Keratinocyte (primary cell): ENCODE measurements at regions not wholly inside any gene's neighbourhood (a gene's known extent, or its start where the extent isn't known, plus 50 kb on each side); places are given as distances from the start of the nearest gene placed in this dataset.

ENCODE experiments used
- DNase-seq: peaks from one replicate; pipeline ENCODE4 v3.0.0-alpha.2; 2011; ENCODE audit warnings: low read depth, missing footprints, low spot score
- FAIRE-seq: peaks from 2 replicates; lab custom pipeline; 2011; peaks lifted over from hg19 to GRCh38; lab: Jason Lieb, UNC
- H2AFZ ChIP-seq: 2 replicates; pipeline ENCODE4 v1.6.0; 2012; ENCODE audit warnings: low read length, control low read depth, inconsistent platforms; ENCODE audit not compliant: control insufficient read depth
- H3K27ac ChIP-seq: 2 replicates; pipeline ENCODE4 v1.5.1; 2011; ENCODE audit warnings: low read length; ENCODE audit not compliant: control insufficient read depth, insufficient read depth
- H3K27me3 ChIP-seq: 3 replicates; pipeline ENCODE4 v1.6.0; 2011; ENCODE audit warnings: low read length; ENCODE audit not compliant: control insufficient read depth, insufficient read depth; ENCODE audit errors: extremely low read depth
- H3K36me3 ChIP-seq, 2 experiments: 2 replicates in 1 of 2; 3 replicates in 1 of 2; pipeline ENCODE4 v1.5.1; 2011; ENCODE audit warnings: low read length in 2 of 2, mild to moderate bottlenecking in 1 of 2; ENCODE audit not compliant: control insufficient read depth in 2 of 2, insufficient read depth in 2 of 2; ENCODE audit errors: extremely low read depth in 1 of 2
- H3K4me1 ChIP-seq: 3 replicates; pipeline ENCODE4 v1.5.1; 2011; ENCODE audit warnings: low read length; ENCODE audit not compliant: control insufficient read depth, insufficient read depth; ENCODE audit errors: extremely low read depth
- H3K4me2 ChIP-seq: 3 replicates; pipeline ENCODE4 v1.6.0; 2011; ENCODE audit warnings: low read depth, low read length; ENCODE audit not compliant: control insufficient read depth, insufficient read depth; ENCODE audit errors: extremely low read depth
- H3K4me3 ChIP-seq, 3 experiments: fragments of 200-600 bp in 1 of 3; sonication (generic) in 1 of 3; 2 replicates in 2 of 3; 3 replicates in 1 of 3; pipeline ENCODE4 v1.5.1; 2011 to 2016; ENCODE audit warnings: low read length in 3 of 3, mild to moderate bottlenecking in 3 of 3, control low read depth in 2 of 3, inconsistent platforms in 1 of 3, low read depth in 1 of 3, mixed read lengths in 1 of 3, mixed run types in 1 of 3, moderate library complexity in 1 of 3; ENCODE audit not compliant: control insufficient read depth in 2 of 3, insufficient read depth in 2 of 3; ENCODE audit errors: extremely low read depth in 1 of 3
- H3K79me2 ChIP-seq: 2 replicates; pipeline ENCODE4 v1.6.0; 2012; ENCODE audit warnings: low read length; ENCODE audit not compliant: control insufficient read depth, insufficient read depth
- H3K9ac ChIP-seq: 3 replicates; pipeline ENCODE4 v1.6.0; 2011; ENCODE audit warnings: low read length; ENCODE audit not compliant: control insufficient read depth, insufficient read depth; ENCODE audit errors: extremely low read depth
- H3K9me1 ChIP-seq: 3 replicates; pipeline ENCODE4 v1.6.0; 2011; ENCODE audit warnings: low read length; ENCODE audit not compliant: control insufficient read depth, insufficient read depth; ENCODE audit errors: extremely low read depth
- H3K9me3 ChIP-seq: 2 replicates; pipeline ENCODE4 v1.5.1; 2012; ENCODE audit warnings: low read depth, low read length; ENCODE audit not compliant: control insufficient read depth
- H4K20me1 ChIP-seq: 3 replicates; pipeline ENCODE4 v1.6.0; 2011; ENCODE audit warnings: low read length; ENCODE audit not compliant: control insufficient read depth, insufficient read depth; ENCODE audit errors: extremely low read depth
- CTCF ChIP-seq, 3 experiments: IDR thresholded peaks in 1 of 3; conservative IDR thresholded peaks in 1 of 3; optimal IDR thresholded peaks in 1 of 3; 2 replicates in 2 of 3; 3 replicates in 1 of 3; pipeline versions ENCODE3 to v1.5.1; 2011; ENCODE audit warnings: low read length in 3 of 3, mild to moderate bottlenecking in 3 of 3, moderate library complexity in 2 of 3, control low read depth in 1 of 3, inconsistent platforms in 1 of 3; ENCODE audit not compliant: insufficient read depth in 2 of 3; ENCODE audit errors: extremely low read depth in 1 of 3
- EZH2 ChIP-seq: IDR thresholded peaks from one replicate; pipeline ENCODE4 v1.6.1; 2012; ENCODE audit warnings: inconsistent platforms, mild to moderate bottlenecking, low read length, moderate library complexity
- dilution Hi-C: fragments of 300-500 bp; cut with MboI; formaldehyde crosslinking; loops from one replicate; pipeline ENCODE4 v1.7.0; 2020; ENCODE audit warnings: low sequenced_read_pairs; ENCODE audit not compliant: extremely low pct_ligation_motif_present

- DNase-seq = no peak
- Histone ChIP-seq H3K27me3 (no peaks in the 10 kb centered on the region), H3K36me3 (no peaks in the 10 kb centered on the region), H3K9me3 (no peaks in the 10 kb centered on the region), H4K20me1 (no peaks in the 10 kb centered on the region), H3K79me2 (no peaks in the 10 kb centered on the region), H3K9me1 (no peaks in the 10 kb centered on the region), H3K9ac (no peak overlapping the region), H3K4me3 (no peak overlapping the region), H3K27ac (no peak overlapping the region), H2AFZ (no peak overlapping the region), H3K4me2 (no peak overlapping the region), H3K4me1 (no peaks in the 10 kb centered on the region)
- dilution Hi-C loops = no loop called here
- TF ChIP-seq CTCF (optimal IDR thresholded peaks at IDR 0.05 in 1 of 3, IDR thresholded peaks at IDR 0.05 in 1 of 3, conservative IDR thresholded peaks at IDR 0.05 in 1 of 3; ENCODE audit: extremely low read depth in 1 of 3, insufficient read depth in 2 of 3, low read length in 3 of 3) (no peak), EZH2 (no peak)
- FAIRE-seq = no peak
Measured at GRCh38 chr4:136751556-136751955, 780.7 kb downstream of the PCDH18 start.

DNA sequence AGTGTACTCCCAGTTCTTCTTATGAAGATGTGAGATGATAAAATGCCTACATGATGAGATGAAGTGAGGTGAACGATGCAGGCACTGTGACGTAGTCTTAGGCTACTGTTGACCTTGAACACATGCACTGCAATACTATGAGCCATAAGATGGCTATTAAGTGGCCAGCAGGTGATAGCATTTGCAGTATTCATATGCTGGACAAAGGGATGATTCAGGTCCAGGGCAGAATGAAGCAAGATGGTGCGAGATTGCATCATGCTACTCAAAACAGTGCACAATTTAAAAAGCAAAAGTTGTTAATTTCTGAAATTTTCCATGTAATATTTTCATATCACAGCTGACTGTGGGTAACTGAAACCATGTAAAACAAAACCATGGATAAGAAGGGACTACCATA is 781.4 kb downstream of the PCDH18 start:
- H3K36me3 ChIP-seq = no peaks in the 10 kb centered on the region
- no peaks in the 10 kb centered on the region for H3K9me1 ChIP-seq
- dilution Hi-C loops = no loop called here
- no peak overlapping the region for H3K4me2 ChIP-seq
- H3K79me2 ChIP-seq = no peaks in the 10 kb centered on the region
- FAIRE-seq (no peak), DNase-seq (no peak)
- no peak overlapping the region for H3K4me3 ChIP-seq
- H3K27ac ChIP-seq = no peak overlapping the region
- TF ChIP-seq EZH2 = no peak
- TF ChIP-seq CTCF (optimal IDR thresholded peaks at IDR 0.05 in 1 of 3, IDR thresholded peaks at IDR 0.05 in 1 of 3, conservative IDR thresholded peaks at IDR 0.05 in 1 of 3; ENCODE audit: extremely low read depth in 1 of 3, insufficient read depth in 2 of 3, low read length in 3 of 3) = no peak
- no peaks in the 10 kb centered on the region for H4K20me1 ChIP-seq
- H3K4me1 ChIP-seq = no peaks in the 10 kb centered on the region
- H3K9ac ChIP-seq = no peak overlapping the region
- no peaks in the 10 kb centered on the region for H3K27me3 ChIP-seq
- H2AFZ ChIP-seq = no peak overlapping the region
- H3K9me3 ChIP-seq = no peaks in the 10 kb centered on the region
